GM21576 (cell line): ENCODE measurements at regions not wholly inside any gene's neighbourhood (a gene's known extent, or its start where the extent isn't known, plus 50 kb on each side); places are given as distances from the start of the nearest gene placed in this dataset.

Experiments
- ATAC-seq: cut with Tn5 transposase; IDR thresholded peaks from one replicate; pipeline ENCODE4 v1.9.1; 2021; ENCODE audit warnings: mild to moderate bottlenecking, moderate library complexity; ENCODE audit not compliant: unreplicated experiment

GRCh38 chr20:6693178-6693807 lies 74.2 kb upstream of the BMP2 start:
- ATAC-seq, result no peak

GRCh38 chr20:6692566-6693173 lies 74.8 kb upstream of the BMP2 start:
- ATAC-seq, result no peak

GRCh38 chr20:6691516-6691915 lies 76.0 kb upstream of the BMP2 start:
- ATAC-seq, result no peak

- ATAC-seq, result no peak
These were observed 78.0 kb upstream of the BMP2 start for GRCh38 chr20:6689339-6689973.

- no peak for ATAC-seq
These were observed 81.3 kb upstream of the BMP2 start for GRCh38 chr20:6686171-6686570.

- ATAC-seq, result no peak
These were observed 81.9 kb upstream of the BMP2 start for GRCh38 chr20:6685626-6686025.

GRCh38 chr20:6685181-6685582 lies 82.3 kb upstream of the BMP2 start:
- no peak for ATAC-seq

GRCh38 chr20:6683021-6683977 lies 84.2 kb upstream of the BMP2 start:
- ATAC-seq, result no peak

- no peak for ATAC-seq
These were observed 86.6 kb upstream of the BMP2 start for GRCh38 chr20:6680854-6681253.

GRCh38 chr20:6680441-6680840 lies 87.0 kb upstream of the BMP2 start:
- no peak for ATAC-seq

- no peak for ATAC-seq
These were observed 88.4 kb upstream of the BMP2 start for GRCh38 chr20:6679086-6679485.

GRCh38 chr20:6678101-6678500 lies 89.4 kb upstream of the BMP2 start:
- no peak for ATAC-seq

GRCh38 chr20:6674831-6675230 lies 92.7 kb upstream of the BMP2 start:
- ATAC-seq, result no peak

- ATAC-seq, result no peak
These were observed 94.4 kb upstream of the BMP2 start for GRCh38 chr20:6673071-6673470.

GRCh38 chr20:6671829-6672228 lies 95.7 kb upstream of the BMP2 start:
- ATAC-seq, result no peak

- no peak for ATAC-seq
These were observed 98.9 kb upstream of the BMP2 start for GRCh38 chr20:6668546-6668945.

GRCh38 chr20:6665621-6666355 lies 101.7 kb upstream of the BMP2 start:
- no peak for ATAC-seq

GRCh38 chr20:6665161-6665560 lies 102.3 kb upstream of the BMP2 start:
- no peak for ATAC-seq

- ATAC-seq, result no peak
These were observed 102.9 kb upstream of the BMP2 start for GRCh38 chr20:6664574-6664973.

- no peak for ATAC-seq
These were observed 103.6 kb upstream of the BMP2 start for GRCh38 chr20:6663751-6664388.
